ENCODE measurements at regions not wholly inside any gene's neighbourhood (a gene's known extent, or its start where the extent isn't known, plus 50 kb on each side); places are given as distances from the start of the nearest gene placed in this dataset.

DNA sequence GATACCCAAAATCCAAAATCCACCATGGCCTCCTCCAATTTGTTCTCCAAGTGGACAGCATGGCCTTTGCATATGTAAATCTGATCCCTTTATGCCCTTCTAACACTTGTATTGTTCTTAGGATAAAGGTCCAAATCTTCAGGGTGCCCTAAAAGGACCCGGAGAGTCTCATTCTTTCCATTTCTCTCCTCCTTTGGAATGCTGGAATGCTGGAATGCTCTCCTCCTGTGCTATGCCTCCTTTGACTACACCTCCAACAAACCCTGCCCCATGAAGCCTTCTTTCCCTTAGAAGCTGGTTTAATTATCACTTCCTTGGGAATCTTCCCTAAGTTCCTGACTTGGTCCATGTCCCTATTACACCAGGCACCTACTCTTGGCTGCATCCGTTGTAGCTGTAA is 484.8 kb upstream of the RUNX1 start:
- FAIRE-seq (no peak), ATAC-seq (no peak), DNase-seq (ENCODE audit: low spot score) (no peak)
- Histone ChIP-seq H3K4me1 (ENCODE audit: insufficient read depth, low read length) (peaks cover 21% of the 10 kb centered on the region), H2AFZ (ENCODE audit: low read length) (no peak overlapping the region), H3K4me3 (replicated peaks in 1 of 3; ENCODE audit: insufficient read depth in 1 of 3, low read depth in 2 of 3, low read length in 3 of 3) (no peak overlapping the region), H4K20me1 (ENCODE audit: insufficient read depth, low read length) (no peaks in the 10 kb centered on the region), H3K27ac (ENCODE audit: extremely low read length, insufficient read depth, low read length) (no peak overlapping the region), H3K27me3 (ENCODE audit: control insufficient read depth in 1 of 2, insufficient read depth in 2 of 2, low read length in 2 of 2) (no peaks in the 10 kb centered on the region), H3K4me2 (ENCODE audit: low read depth, low read length) (no peak overlapping the region), H3K9ac (ENCODE audit: insufficient read depth, low read depth, low read length) (no peak overlapping the region), H3K79me2 (ENCODE audit: insufficient read depth, low read length) (no peaks in the 10 kb centered on the region), H3K9me3 (ENCODE audit: low read length) (no peaks in the 10 kb centered on the region), H3K36me3 (replicated peaks in 1 of 2; ENCODE audit: control insufficient read depth in 1 of 2, insufficient read depth in 2 of 2, low read length in 2 of 2) (no peaks in the 10 kb centered on the region)
- POLR2A ChIA-PET: no interaction called here
- WGBS (ENCODE audit: low lambda C conversion rate): 66% methylated on average over 2 of the region's 2 CpGs
- CTCF ChIA-PET (ENCODE audit: low intra/inter-chr PET ratio, low total read pairs): no interaction called here
- no TSS peak for BruUV-seq (replicated peaks)
- in situ Hi-C loops (cut with HindIII; ENCODE audit: extremely low pct_ligation_motif_present, low pct_unique_long_range_greater_than_20kb): no loop called here
- intact Hi-C loops (cut with micrococcal nuclease; ENCODE audit: unreplicated experiment): no loop called here
- TF ChIP-seq ZNF749 (CRISPR knock-in tag; IDR thresholded peaks at IDR 0.05; ENCODE audit: borderline replicate concordance) (no peak), ZNF564 (CRISPR knock-in tag; IDR thresholded peaks at IDR 0.05) (no peak), CENPT (CRISPR knock-in tag; IDR thresholded peaks at IDR 0.05; ENCODE audit: low read depth) (no peak), DPF2 (CRISPR knock-in tag; IDR thresholded peaks at IDR 0.05; ENCODE audit: borderline replicate concordance, low read depth) (no peak), NFE2L1 (CRISPR knock-in tag; IDR thresholded peaks at IDR 0.05; ENCODE audit: borderline replicate concordance) (no peak), EHMT2 (IDR thresholded peaks at IDR 0.05; ENCODE audit: borderline replicate concordance, low read depth, low read length) (no peak), REL (CRISPR knock-in tag; conservative IDR thresholded peaks at IDR 0.05) (no peak), ZFP1 (CRISPR knock-in tag; IDR thresholded peaks at IDR 0.05) (no peak), ZNF225 (CRISPR knock-in tag; IDR thresholded peaks at IDR 0.05) (no peak), ZNF776 (CRISPR knock-in tag; IDR thresholded peaks at IDR 0.05) (no peak), ZSCAN12 (CRISPR knock-in tag; IDR thresholded peaks at IDR 0.05) (no peak), ZNF205 (CRISPR knock-in tag; IDR thresholded peaks at IDR 0.05) (no peak), SYNCRIP (IDR thresholded peaks at IDR 0.05; ENCODE audit: insufficient read depth, low read depth, low read length) (no peak), ZNF446 (CRISPR knock-in tag; IDR thresholded peaks at IDR 0.05) (no peak)
- TF ChIP-seq, protein P1, sequence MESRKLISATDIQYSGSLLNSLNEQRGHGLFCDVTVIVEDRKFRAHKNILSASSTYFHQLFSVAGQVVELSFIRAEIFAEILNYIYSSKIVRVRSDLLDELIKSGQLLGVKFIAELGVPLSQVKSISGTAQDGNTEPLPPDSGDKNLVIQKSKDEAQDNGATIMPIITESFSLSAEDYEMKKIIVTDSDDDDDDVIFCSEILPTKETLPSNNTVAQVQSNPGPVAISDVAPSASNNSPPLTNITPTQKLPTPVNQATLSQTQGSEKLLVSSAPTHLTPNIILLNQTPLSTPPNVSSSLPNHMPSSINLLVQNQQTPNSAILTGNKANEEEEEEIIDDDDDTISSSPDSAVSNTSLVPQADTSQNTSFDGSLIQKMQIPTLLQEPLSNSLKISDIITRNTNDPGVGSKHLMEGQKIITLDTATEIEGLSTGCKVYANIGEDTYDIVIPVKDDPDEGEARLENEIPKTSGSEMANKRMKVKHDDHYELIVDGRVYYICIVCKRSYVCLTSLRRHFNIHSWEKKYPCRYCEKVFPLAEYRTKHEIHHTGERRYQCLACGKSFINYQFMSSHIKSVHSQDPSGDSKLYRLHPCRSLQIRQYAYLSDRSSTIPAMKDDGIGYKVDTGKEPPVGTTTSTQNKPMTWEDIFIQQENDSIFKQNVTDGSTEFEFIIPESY (CRISPR knock-in tag; IDR thresholded peaks at IDR 0.05): no peak
- TF ChIP-seq, protein P2, sequence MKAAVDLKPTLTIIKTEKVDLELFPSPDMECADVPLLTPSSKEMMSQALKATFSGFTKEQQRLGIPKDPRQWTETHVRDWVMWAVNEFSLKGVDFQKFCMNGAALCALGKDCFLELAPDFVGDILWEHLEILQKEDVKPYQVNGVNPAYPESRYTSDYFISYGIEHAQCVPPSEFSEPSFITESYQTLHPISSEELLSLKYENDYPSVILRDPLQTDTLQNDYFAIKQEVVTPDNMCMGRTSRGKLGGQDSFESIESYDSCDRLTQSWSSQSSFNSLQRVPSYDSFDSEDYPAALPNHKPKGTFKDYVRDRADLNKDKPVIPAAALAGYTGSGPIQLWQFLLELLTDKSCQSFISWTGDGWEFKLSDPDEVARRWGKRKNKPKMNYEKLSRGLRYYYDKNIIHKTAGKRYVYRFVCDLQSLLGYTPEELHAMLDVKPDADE (CRISPR knock-in tag; IDR thresholded peaks at IDR 0.05): no peak
- TF ChIP-seq, protein P3, sequence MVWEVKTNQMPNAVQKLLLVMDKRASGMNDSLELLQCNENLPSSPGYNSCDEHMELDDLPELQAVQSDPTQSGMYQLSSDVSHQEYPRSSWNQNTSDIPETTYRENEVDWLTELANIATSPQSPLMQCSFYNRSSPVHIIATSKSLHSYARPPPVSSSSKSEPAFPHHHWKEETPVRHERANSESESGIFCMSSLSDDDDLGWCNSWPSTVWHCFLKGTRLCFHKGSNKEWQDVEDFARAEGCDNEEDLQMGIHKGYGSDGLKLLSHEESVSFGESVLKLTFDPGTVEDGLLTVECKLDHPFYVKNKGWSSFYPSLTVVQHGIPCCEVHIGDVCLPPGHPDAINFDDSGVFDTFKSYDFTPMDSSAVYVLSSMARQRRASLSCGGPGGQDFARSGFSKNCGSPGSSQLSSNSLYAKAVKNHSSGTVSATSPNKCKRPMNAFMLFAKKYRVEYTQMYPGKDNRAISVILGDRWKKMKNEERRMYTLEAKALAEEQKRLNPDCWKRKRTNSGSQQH (CRISPR knock-in tag; IDR thresholded peaks at IDR 0.05; ENCODE audit: low read depth): no peak
- TF ChIP-seq, protein P4, sequence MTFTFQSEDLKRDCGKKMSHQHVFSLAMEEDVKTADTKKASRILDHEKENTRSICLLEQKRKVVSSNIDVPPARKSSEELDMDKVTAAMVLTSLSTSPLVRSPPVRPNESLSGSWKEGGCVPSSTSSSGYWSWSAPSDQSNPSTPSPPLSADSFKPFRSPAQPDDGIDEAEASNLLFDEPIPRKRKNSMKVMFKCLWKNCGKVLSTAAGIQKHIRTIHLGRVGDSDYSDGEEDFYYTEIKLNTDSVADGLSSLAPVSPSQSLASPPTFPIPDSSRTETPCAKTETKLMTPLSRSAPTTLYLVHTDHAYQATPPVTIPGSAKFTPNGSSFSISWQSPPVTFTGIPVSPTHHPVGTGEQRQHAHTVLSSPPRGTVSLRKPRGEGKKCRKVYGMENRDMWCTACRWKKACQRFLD (CRISPR knock-in tag; IDR thresholded peaks at IDR 0.05; ENCODE audit: borderline replicate concordance): no peak

Measured in HepG2 (cell line).